Nephron progenitor cell (in vitro differentiated cells): ENCODE measurements at regions not wholly inside any gene's neighbourhood (a gene's known extent, or its start where the extent isn't known, plus 50 kb on each side); places are given as distances from the start of the nearest gene placed in this dataset.

Experiments used
- DNase-seq: peaks from one replicate; pipeline ENCODE4 v3.0.0; 2021
- H3K27ac Mint-ChIP-seq: 2 replicates; pipeline ENCODE4 v1.8.0; 2021; ENCODE audit warnings: mild to moderate bottlenecking, moderate library complexity, mixed read lengths
- H3K27me3 Mint-ChIP-seq: 2 replicates; pipeline ENCODE4 v1.8.0; 2021; ENCODE audit warnings: mild to moderate bottlenecking, low read depth, mixed read lengths; ENCODE audit not compliant: poor library complexity
- H3K36me3 Mint-ChIP-seq: 2 replicates; pipeline ENCODE4 v1.8.0; 2021; ENCODE audit warnings: low read depth, mixed read lengths
- H3K4me1 Mint-ChIP-seq: 2 replicates; pipeline ENCODE4 v1.8.0; 2021; ENCODE audit warnings: mixed read lengths
- H3K4me3 Mint-ChIP-seq: 2 replicates; pipeline ENCODE4 v1.8.0; 2021; ENCODE audit warnings: mild to moderate bottlenecking, moderate library complexity, mixed read lengths
- H3K9me3 Mint-ChIP-seq: 2 replicates; pipeline ENCODE4 v1.8.0; 2021; ENCODE audit warnings: mild to moderate bottlenecking, moderate library complexity, mixed read lengths
- TF ChIP-seq, protein P1 (sequence below): fragments of 200-600 bp; sonication (generic); IDR thresholded peaks from 2 replicates; pipeline ENCODE4 v1.5.0; 2021; ENCODE audit warnings: antibody characterized with exemption

DNA sequence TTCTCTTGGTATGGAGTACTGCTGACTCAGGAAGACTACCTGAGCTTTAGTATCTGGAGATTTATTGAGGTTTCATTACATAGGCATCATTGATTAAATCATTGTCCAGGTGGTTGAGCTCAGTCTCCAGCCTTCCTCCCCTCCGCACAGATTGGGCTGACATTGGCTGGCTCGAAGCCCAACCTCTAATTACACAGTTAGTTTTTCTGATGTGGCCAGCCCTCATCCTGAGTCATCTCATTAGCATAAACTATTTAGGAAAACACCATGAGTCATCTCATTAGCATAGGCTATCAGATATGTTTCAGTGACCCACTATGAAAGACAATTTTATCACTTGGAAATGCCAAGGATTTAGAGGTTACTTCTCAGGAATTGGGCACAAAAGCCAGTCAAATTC, 93.9 kb upstream of the ANKRD50 start:
- TF ChIP-seq, protein P1, sequence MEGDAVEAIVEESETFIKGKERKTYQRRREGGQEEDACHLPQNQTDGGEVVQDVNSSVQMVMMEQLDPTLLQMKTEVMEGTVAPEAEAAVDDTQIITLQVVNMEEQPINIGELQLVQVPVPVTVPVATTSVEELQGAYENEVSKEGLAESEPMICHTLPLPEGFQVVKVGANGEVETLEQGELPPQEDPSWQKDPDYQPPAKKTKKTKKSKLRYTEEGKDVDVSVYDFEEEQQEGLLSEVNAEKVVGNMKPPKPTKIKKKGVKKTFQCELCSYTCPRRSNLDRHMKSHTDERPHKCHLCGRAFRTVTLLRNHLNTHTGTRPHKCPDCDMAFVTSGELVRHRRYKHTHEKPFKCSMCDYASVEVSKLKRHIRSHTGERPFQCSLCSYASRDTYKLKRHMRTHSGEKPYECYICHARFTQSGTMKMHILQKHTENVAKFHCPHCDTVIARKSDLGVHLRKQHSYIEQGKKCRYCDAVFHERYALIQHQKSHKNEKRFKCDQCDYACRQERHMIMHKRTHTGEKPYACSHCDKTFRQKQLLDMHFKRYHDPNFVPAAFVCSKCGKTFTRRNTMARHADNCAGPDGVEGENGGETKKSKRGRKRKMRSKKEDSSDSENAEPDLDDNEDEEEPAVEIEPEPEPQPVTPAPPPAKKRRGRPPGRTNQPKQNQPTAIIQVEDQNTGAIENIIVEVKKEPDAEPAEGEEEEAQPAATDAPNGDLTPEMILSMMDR = no peak
- peaks cover 1% of the 10 kb centered on the region for H3K36me3 Mint-ChIP-seq
- H3K9me3 Mint-ChIP-seq = peaks cover 6% of the 10 kb centered on the region
- no peak overlapping the region for H3K4me3 Mint-ChIP-seq
- DNase-seq = no peak
- no peak overlapping the region for H3K27ac Mint-ChIP-seq
- H3K4me1 Mint-ChIP-seq = no peaks in the 10 kb centered on the region
- H3K27me3 Mint-ChIP-seq = no peaks in the 10 kb centered on the region

DNA sequence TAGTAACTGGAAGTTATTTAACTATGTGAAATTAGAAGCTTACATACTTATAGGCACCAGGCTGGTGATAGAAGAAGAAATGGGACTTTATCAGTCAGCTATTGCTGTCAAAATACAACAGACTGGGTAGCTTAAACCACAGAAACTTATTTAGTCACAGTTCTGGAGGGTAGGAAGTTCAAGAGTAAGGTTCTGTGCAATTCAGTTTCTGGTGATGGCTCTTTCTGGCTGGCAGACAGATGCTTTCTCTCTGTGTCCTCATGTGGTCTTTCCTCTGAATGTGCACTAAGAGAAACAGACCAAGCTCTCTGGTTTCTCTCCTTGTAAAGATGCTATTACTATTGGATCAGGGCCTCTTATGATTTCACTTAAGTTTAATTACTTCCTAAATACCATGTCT, 92.1 kb upstream of the ANKRD50 start:
- H3K36me3 Mint-ChIP-seq = no peaks in the 10 kb centered on the region

DNA sequence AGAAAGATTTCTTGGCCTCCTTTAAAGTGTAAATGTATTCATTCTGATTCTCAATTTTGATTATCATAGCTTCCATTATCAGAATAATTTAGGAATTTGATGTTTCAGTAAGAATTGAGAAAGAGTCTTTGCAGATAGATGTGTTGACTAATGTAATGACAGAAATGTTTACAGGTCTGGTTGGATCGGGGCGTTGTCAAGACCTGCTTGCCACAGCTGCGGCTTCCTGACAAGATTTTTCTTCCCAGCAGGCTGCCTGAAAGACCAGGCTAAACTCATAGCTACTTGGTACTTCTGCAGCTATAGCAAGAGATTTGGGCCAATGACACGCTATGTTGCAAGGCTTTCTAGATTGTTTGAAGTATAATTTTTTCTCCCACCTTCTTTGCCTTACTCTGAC, 91.5 kb upstream of the ANKRD50 start:
- H3K9me3 Mint-ChIP-seq = peaks cover 5% of the 10 kb centered on the region
- H3K36me3 Mint-ChIP-seq = no peaks in the 10 kb centered on the region
- TF ChIP-seq, protein P1 = no peak
- H3K4me3 Mint-ChIP-seq = no peak overlapping the region
- no peaks in the 10 kb centered on the region for H3K27me3 Mint-ChIP-seq
- no peak overlapping the region for H3K27ac Mint-ChIP-seq
- H3K4me1 Mint-ChIP-seq = no peaks in the 10 kb centered on the region
- no peak for DNase-seq

More for the DNA sequence above, 92.1 kb upstream of the ANKRD50 start:
- Mint-ChIP-seq H3K4me3 (no peak overlapping the region), H3K27ac (no peak overlapping the region), H3K9me3 (peaks cover 5% of the 10 kb centered on the region), H3K27me3 (no peaks in the 10 kb centered on the region), H3K4me1 (no peaks in the 10 kb centered on the region)
- no peak for DNase-seq
- TF ChIP-seq, protein P1 = no peak

DNA sequence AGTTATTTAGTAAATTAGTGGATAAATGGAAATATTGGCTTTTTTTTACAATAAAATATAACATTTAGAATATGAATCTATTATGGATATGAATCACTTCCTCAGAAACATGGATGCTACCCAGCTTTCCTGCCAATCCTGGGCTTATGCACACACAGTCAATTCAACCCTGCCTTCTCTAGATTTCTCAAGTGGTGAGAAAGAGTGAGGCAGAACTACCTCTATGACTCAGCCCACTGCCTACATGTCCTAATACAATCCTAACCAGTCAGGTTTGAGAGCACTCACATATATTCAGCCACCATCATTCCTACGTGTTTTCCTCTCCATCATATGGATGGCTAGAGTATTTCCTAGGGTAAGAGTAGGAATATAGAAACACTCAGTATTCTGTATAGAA, 91.1 kb upstream of the ANKRD50 start:
- TF ChIP-seq, protein P1 = no peak
- Mint-ChIP-seq H3K27ac (no peak overlapping the region), H3K4me1 (no peaks in the 10 kb centered on the region), H3K4me3 (no peak overlapping the region), H3K27me3 (no peaks in the 10 kb centered on the region), H3K9me3 (peaks cover 5% of the 10 kb centered on the region), H3K36me3 (no peaks in the 10 kb centered on the region)
- no peak for DNase-seq

DNA sequence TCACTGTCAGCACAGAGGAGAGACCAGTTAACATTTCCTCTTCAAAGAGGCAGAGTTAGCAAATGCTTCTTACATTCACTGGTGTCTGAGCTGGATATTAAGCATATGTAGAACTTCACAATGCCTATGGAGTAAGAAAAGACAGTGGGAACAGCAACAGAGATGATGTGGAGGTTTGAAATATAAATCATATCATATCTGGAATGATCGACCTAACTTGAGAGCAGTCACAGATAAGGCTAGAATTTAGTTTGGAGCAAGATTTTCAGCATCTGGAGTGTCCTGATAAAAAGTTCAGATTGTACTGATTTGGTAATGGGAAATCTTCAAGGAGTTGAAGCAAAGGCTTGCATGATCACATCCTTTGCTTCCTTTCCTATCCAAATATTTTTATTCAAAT, 90.5 kb upstream of the ANKRD50 start:
- no peak overlapping the region for H3K4me3 Mint-ChIP-seq

DNA sequence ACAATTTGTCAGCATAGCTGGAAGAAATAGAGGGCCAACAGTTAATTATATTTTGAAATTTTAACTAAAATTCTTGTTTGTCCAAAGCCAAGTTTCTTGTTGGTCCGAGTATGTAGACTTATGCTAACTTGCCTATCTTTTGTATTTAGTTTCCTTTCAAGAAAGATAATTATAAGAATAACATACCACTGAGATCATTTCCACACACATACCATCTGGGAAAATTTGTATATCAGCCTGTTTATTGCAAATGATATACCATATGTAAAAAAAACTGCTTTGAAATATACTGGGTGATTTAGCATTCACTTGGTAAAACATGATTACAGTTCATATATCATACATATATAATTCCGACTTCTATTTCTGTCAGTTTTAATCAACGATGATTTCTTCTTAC, 84.7 kb upstream of the ANKRD50 start:
- H3K4me1 Mint-ChIP-seq = no peaks in the 10 kb centered on the region
- no peak for DNase-seq
- peaks cover 18% of the 10 kb centered on the region for H3K9me3 Mint-ChIP-seq
- no peaks in the 10 kb centered on the region for H3K36me3 Mint-ChIP-seq
- no peak overlapping the region for H3K27ac Mint-ChIP-seq
- TF ChIP-seq, protein P1 = no peak
- no peak overlapping the region for H3K4me3 Mint-ChIP-seq
- no peaks in the 10 kb centered on the region for H3K27me3 Mint-ChIP-seq

More for the DNA sequence above, 90.5 kb upstream of the ANKRD50 start:
- Mint-ChIP-seq H3K27ac (no peak overlapping the region), H3K9me3 (peaks cover 5% of the 10 kb centered on the region), H3K27me3 (no peaks in the 10 kb centered on the region), H3K4me1 (no peaks in the 10 kb centered on the region), H3K36me3 (no peaks in the 10 kb centered on the region)
- no peak for DNase-seq
- TF ChIP-seq, protein P1 = no peak
